Kidney (tissue), 13 donors: ENCODE measurements at regions not wholly inside any gene's neighbourhood (a gene's known extent, or its start where the extent isn't known, plus 50 kb on each side); places are given as distances from the start of the nearest gene placed in this dataset.
"Not testable (repeated sequence)": the region's sequence is repeated elsewhere in the genome, so short reads cannot be mapped to it uniquely, and the experiment has no call there.

Experiments
- DNase-seq, 5 donors: peaks; one replicate each; pipeline ENCODE4 v3.0.0-alpha.2; 2013 to 2020
- FAIRE-seq: peaks from 2 replicates; lab custom pipeline; 2012; peaks lifted over from hg19 to GRCh38; lab: Jason Lieb, UNC
- H3K27ac ChIP-seq, 2 donors: one replicate each; pipeline ENCODE4 v1.7.0; 2013; ENCODE audit warnings: low read depth in 2 of 2, low read length in 2 of 2, inconsistent platforms in 1 of 2
- H3K27me3 ChIP-seq: one replicate; pipeline ENCODE4 v1.7.1; 2013; ENCODE audit warnings: low read length, inconsistent platforms; ENCODE audit not compliant: control insufficient read depth, insufficient read depth
- H3K36me3 ChIP-seq, 3 donors: one replicate each; pipeline versions ENCODE4 v1.7.0 to v1.7.1; 2013; ENCODE audit warnings: low read length in 3 of 3, control low read depth in 1 of 3, inconsistent platforms in 1 of 3; ENCODE audit not compliant: insufficient read depth in 3 of 3, control insufficient read depth in 2 of 3
- H3K4me1 ChIP-seq, 3 donors: one replicate each; pipeline versions ENCODE4 v1.7.0 to v1.7.1; 2013; ENCODE audit warnings: low read length in 3 of 3, inconsistent platforms in 1 of 3, low read depth in 1 of 3; ENCODE audit not compliant: control insufficient read depth in 2 of 3, insufficient read depth in 2 of 3
- H3K4me3 ChIP-seq, 3 donors: one replicate each; pipeline versions ENCODE4 v1.7.0 to v1.8.1; 2013; ENCODE audit warnings: low read length in 3 of 3, control low read depth in 1 of 3, inconsistent platforms in 1 of 3
- H3K9ac ChIP-seq, 3 donors: one replicate each; pipeline versions ENCODE4 v1.7.0 to v1.7.1; 2013; ENCODE audit warnings: low read length in 3 of 3, control low read depth in 1 of 3, inconsistent platforms in 1 of 3
- H3K9me3 ChIP-seq, 3 donors: one replicate each; pipeline versions ENCODE4 v1.7.0 to v1.7.1; 2013; ENCODE audit warnings: low read length in 3 of 3, control low read depth in 1 of 3, inconsistent platforms in 1 of 3; ENCODE audit not compliant: control insufficient read depth in 2 of 3, insufficient read depth in 1 of 3
- intact Hi-C: fragments of 100-400 bp; cut with DNase I; formaldehyde crosslinking; loops from one replicate; pipeline ENCODE4 v1.11.1; 2022
- TF ChIP-seq, protein P1 (sequence below): IDR thresholded peaks from 3 replicates; pipeline ENCODE4 v1.5.1; 2012; ENCODE audit warnings: mild to moderate bottlenecking, moderate library complexity, borderline replicate concordance; ENCODE audit not compliant: insufficient read depth; ENCODE audit errors: extremely low read depth
- donor health status: control.
- donor health status: control.
- donor health status: control.
- donor health status: control.
- donor health status: control.
- donor health status: DM: yes; HTN: yes; CAD: no.
- donor health status: Normal renal cell carcinoma (clear cell type).

- Histone ChIP-seq H3K36me3 (no peaks in the 10 kb centered on the region), H3K4me3 (no peak overlapping the region), H3K9ac (no peak overlapping the region), H3K27me3 (no peaks in the 10 kb centered on the region), H3K4me1 (peaks cover 0 to 3% (median 2%) of the 10 kb centered on the region in 3 donors), H3K9me3 (no peaks in the 10 kb centered on the region), H3K27ac (no peak overlapping the region)
- TF ChIP-seq, protein P1, sequence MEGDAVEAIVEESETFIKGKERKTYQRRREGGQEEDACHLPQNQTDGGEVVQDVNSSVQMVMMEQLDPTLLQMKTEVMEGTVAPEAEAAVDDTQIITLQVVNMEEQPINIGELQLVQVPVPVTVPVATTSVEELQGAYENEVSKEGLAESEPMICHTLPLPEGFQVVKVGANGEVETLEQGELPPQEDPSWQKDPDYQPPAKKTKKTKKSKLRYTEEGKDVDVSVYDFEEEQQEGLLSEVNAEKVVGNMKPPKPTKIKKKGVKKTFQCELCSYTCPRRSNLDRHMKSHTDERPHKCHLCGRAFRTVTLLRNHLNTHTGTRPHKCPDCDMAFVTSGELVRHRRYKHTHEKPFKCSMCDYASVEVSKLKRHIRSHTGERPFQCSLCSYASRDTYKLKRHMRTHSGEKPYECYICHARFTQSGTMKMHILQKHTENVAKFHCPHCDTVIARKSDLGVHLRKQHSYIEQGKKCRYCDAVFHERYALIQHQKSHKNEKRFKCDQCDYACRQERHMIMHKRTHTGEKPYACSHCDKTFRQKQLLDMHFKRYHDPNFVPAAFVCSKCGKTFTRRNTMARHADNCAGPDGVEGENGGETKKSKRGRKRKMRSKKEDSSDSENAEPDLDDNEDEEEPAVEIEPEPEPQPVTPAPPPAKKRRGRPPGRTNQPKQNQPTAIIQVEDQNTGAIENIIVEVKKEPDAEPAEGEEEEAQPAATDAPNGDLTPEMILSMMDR, result no peak
- FAIRE-seq, result no peak
- intact Hi-C loops, result no loop called here
- DNase-seq, result no peak
Observed at GRCh38 chr15:66633938-66634250, 68.1 kb upstream of the LCTL start.

GRCh38 chr15:66634540-66634939 is 67.5 kb upstream of the SMAD6 start:
- Histone ChIP-seq H3K27ac (no peak overlapping the region), H3K9ac (no peak overlapping the region), H3K27me3 (no peaks in the 10 kb centered on the region), H3K9me3 (no peaks in the 10 kb centered on the region), H3K4me1 (peaks cover 0 to 3% (median 2%) of the 10 kb centered on the region in 3 donors), H3K36me3 (no peaks in the 10 kb centered on the region), H3K4me3 (no peak overlapping the region)
- TF ChIP-seq, protein P1, result no peak
- DNase-seq, result no peak
- FAIRE-seq, result no peak
- intact Hi-C loops, result no loop called here

DNA sequence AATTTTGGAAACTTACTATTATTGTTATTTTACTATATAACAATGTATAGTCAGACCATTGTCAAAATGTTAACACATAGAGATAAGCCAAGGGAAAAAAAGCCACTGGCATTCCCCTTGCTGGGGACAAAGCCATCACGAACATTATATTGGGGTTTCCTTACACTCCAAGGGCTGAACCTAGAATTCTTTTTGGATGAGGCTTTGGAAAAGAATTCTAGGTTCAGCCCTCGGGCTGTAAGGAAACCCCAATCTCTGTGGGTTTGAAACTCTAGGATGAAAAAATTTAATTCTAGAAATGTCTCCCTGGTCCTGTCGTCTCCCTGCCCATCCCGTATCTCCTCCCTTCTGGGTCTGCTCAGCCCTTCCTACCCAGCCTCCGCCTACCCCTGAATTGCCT is 67.0 kb upstream of the SMAD6 start:
- Histone ChIP-seq H3K9ac (no peak overlapping the region), H3K4me3 (no peak overlapping the region), H3K36me3 (no peaks in the 10 kb centered on the region), H3K27ac (no peak overlapping the region), H3K27me3 (no peaks in the 10 kb centered on the region), H3K4me1 (peaks cover 0 to 3% (median 2%) of the 10 kb centered on the region in 3 donors), H3K9me3 (no peaks in the 10 kb centered on the region)
- intact Hi-C loops, result no loop called here
- TF ChIP-seq, protein P1, result no peak
- FAIRE-seq (no peak), DNase-seq (no peak)

- DNase-seq (no peak), FAIRE-seq (no peak)
- Histone ChIP-seq H3K9ac (no peak overlapping the region), H3K27ac (no peak overlapping the region), H3K4me3 (no peak overlapping the region), H3K36me3 (no peaks in the 10 kb centered on the region), H3K4me1 (peaks cover 0 to 2% (median under 1%) of the 10 kb centered on the region in 3 donors), H3K27me3 (no peaks in the 10 kb centered on the region), H3K9me3 (no peaks in the 10 kb centered on the region)
- TF ChIP-seq, protein P1, result no peak
- intact Hi-C loops, result no loop called here
Observed at GRCh38 chr15:66635817-66636216, 66.2 kb upstream of the SMAD6 start.

DNA sequence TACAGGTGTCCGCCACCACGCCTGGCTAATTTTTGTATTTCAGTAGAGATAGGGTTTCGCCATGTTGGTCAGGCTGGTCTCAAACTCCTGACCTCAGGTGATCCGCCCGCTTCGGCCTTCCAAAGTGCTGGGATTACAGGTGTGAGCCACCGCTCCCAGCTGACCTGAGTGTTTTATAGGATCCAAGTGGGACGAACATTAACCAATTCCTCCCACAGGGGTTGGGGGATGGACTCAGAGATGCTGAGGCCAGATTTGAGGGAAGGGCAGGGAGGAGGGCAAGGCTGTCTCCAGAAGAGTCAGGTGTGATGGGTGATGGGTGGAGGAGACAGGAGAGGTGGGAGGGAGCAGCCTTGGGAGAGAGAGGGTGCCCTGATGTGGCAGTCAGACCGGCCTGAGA is 65.0 kb upstream of the SMAD6 start:
- DNase-seq, H3K27ac ChIP-seq, H3K36me3 ChIP-seq, H3K9me3 ChIP-seq, H3K9ac ChIP-seq, H3K27me3 ChIP-seq, H3K4me1 ChIP-seq, FAIRE-seq, H3K4me3 ChIP-seq, intact Hi-C loops: not testable (repeated sequence)
